ENCODE measurements at regions not wholly inside any gene's neighbourhood (a gene's known extent, or its start where the extent isn't known, plus 50 kb on each side); places are given as distances from the start of the nearest gene placed in this dataset.

- no peak for TF ChIP-seq CTCF (IDR thresholded peaks at IDR 0.05; ENCODE audit: low read length)
- no peak for TF ChIP-seq EZH2 (IDR thresholded peaks at IDR 0.05; ENCODE audit: borderline replicate concordance, low read length)
Observed at GRCh38 chr15:47337836-47338235, 379.5 kb upstream of the SEMA6D start.
